GM10266 (cell line): ENCODE measurements at regions not wholly inside any gene's neighbourhood (a gene's known extent, or its start where the extent isn't known, plus 50 kb on each side); places are given as distances from the start of the nearest gene placed in this dataset.

ENCODE experiments used
- DNase-seq: peaks from one replicate; pipeline ENCODE4 v3.0.0; 2012; ENCODE audit errors: extremely low spot score
- CTCF ChIP-seq: IDR thresholded peaks from 2 replicates; pipeline ENCODE4 v1.5.1; 2012; ENCODE audit warnings: mild to moderate bottlenecking, low read depth; ENCODE audit not compliant: control insufficient read depth, insufficient read depth; ENCODE audit errors: missing control alignments

- TF ChIP-seq CTCF: no peak
- no peak for DNase-seq
These were observed 96.8 kb upstream of the PLET1 start for GRCh38 chr11:112357488-112357887.

GRCh38 chr11:112361396-112361795 lies 100.7 kb upstream of the PLET1 start:
- no peak for TF ChIP-seq CTCF
- DNase-seq: no peak

GRCh38 chr11:112363527-112363926 lies 102.9 kb upstream of the PLET1 start:
- no peak for TF ChIP-seq CTCF
- no peak for DNase-seq

- DNase-seq: no peak
- no peak for TF ChIP-seq CTCF
These were observed 104.4 kb upstream of the PLET1 start for GRCh38 chr11:112364962-112365481.

- no peak for TF ChIP-seq CTCF
- DNase-seq: no peak
These were observed 105.4 kb upstream of the PLET1 start for GRCh38 chr11:112366012-112366411.

- no peak for DNase-seq
- no peak for TF ChIP-seq CTCF
These were observed 106.1 kb upstream of the PLET1 start for GRCh38 chr11:112366777-112367176.

GRCh38 chr11:112367461-112367860 lies 106.8 kb upstream of the PLET1 start:
- TF ChIP-seq CTCF: no peak

GRCh38 chr11:112367895-112368294 lies 107.2 kb upstream of the PLET1 start:
- no peak for TF ChIP-seq CTCF
- DNase-seq: no peak

More at GRCh38 chr11:112367461-112367860, 106.8 kb upstream of the PLET1 start:
- DNase-seq: no peak
